H1 (cell line): ENCODE measurements at regions not wholly inside any gene's neighbourhood (a gene's known extent, or its start where the extent isn't known, plus 50 kb on each side); places are given as distances from the start of the nearest gene placed in this dataset.

Source experiments
- CTCF ChIA-PET: fragments of 300-600 bp; sonication (Branson Sonifier 250); formaldehyde crosslinking; loops from one replicate; lab custom pipeline; 2021; ENCODE audit not compliant: partially characterized antibody; lab: Charles Lee
- POLR2A ChIA-PET: fragments of 300-600 bp; sonication (Branson Sonifier 250); formaldehyde crosslinking; loops from one replicate; lab custom pipeline; 2021; ENCODE audit warnings: inconsistent platforms; ENCODE audit not compliant: partially characterized antibody; lab: Charles Lee
- DNase-seq, 2 experiments: peaks; one replicate each; pipeline versions ENCODE4 v3.0.0 to v3.0.0-alpha.2; 2010 to 2022; ENCODE audit warnings: low spot score in 2 of 2, low read depth in 1 of 2, mixed read lengths in 1 of 2
- FAIRE-seq: peaks from 2 replicates; lab custom pipeline; 2011; peaks lifted over from hg19 to GRCh38; lab: Jason Lieb, UNC
- H2AFZ ChIP-seq: 2 replicates; pipeline ENCODE4 v1.8.1; 2012; ENCODE audit warnings: low read length, inconsistent platforms
- H2AK5ac ChIP-seq: 2 replicates; pipeline ENCODE4 v1.6.1; 2013; ENCODE audit warnings: low read depth, low read length
- H2BK120ac ChIP-seq: replicated peaks from 2 replicates; pipeline ENCODE3; 2013; ENCODE audit warnings: low read depth, low read length, inconsistent platforms
- H2BK12ac ChIP-seq: 2 replicates; pipeline ENCODE4 v1.6.1; 2013; ENCODE audit warnings: low read depth, low read length
- H2BK15ac ChIP-seq: 2 replicates; pipeline ENCODE4 v1.6.1; 2013; ENCODE audit warnings: low read length
- H2BK20ac ChIP-seq: 2 replicates; pipeline ENCODE4 v1.6.1; 2013; ENCODE audit warnings: low read length
- H2BK5ac ChIP-seq: 2 replicates; pipeline ENCODE4 v1.6.1; 2013; ENCODE audit warnings: low read depth, low read length
- H3K14ac ChIP-seq: 2 replicates; pipeline ENCODE4 v1.6.1; 2013; ENCODE audit warnings: inconsistent platforms; ENCODE audit not compliant: insufficient read length
- H3K18ac ChIP-seq: 2 replicates; pipeline ENCODE4 v1.6.1; 2013; ENCODE audit warnings: low read length; ENCODE audit errors: extremely low read depth
- H3K23ac ChIP-seq: 2 replicates; pipeline ENCODE4 v1.6.1; 2013; ENCODE audit warnings: inconsistent platforms; ENCODE audit not compliant: insufficient read length
- H3K23me2 ChIP-seq: 2 replicates; pipeline ENCODE4 v1.6.1; 2013; ENCODE audit warnings: low read depth, low read length
- H3K27ac ChIP-seq: 2 replicates; pipeline ENCODE4 v1.6.1; 2011; ENCODE audit warnings: low read depth, low read length, inconsistent platforms
- H3K27me3 ChIP-seq, 4 experiments: replicated peaks in 1 of 4; 1 replicate in 1 of 4; 2 replicates in 3 of 4; pipeline versions ENCODE4 v1.6.1 to v1.8.1; 2011 to 2013; ENCODE audit warnings: low read length in 3 of 4, mild to moderate bottlenecking in 3 of 4, inconsistent platforms in 2 of 4, mixed read lengths in 2 of 4, moderate library complexity in 1 of 4; ENCODE audit not compliant: control insufficient read depth in 3 of 4, insufficient read depth in 3 of 4; ENCODE audit errors: extremely low read depth in 1 of 4
- H3K36me3 ChIP-seq, 4 experiments: 2 replicates each; pipeline versions ENCODE4 v1.6.1 to v1.8.1; 2011 to 2013; ENCODE audit warnings: mild to moderate bottlenecking in 4 of 4, low read length in 3 of 4, moderate library complexity in 2 of 4, control low read depth in 1 of 4, inconsistent platforms in 1 of 4; ENCODE audit not compliant: insufficient read depth in 4 of 4, control insufficient read depth in 2 of 4
- H3K4ac ChIP-seq: replicated peaks from 2 replicates; pipeline ENCODE3; 2013; ENCODE audit warnings: low read length, low read depth, mixed read lengths, inconsistent platforms; ENCODE audit not compliant: insufficient read length
- H3K4me1 ChIP-seq, 4 experiments: replicated peaks in 1 of 4; 1 replicate in 1 of 4; 2 replicates in 3 of 4; pipeline versions ENCODE4 v1.6.1 to v1.8.1; 2011 to 2013; ENCODE audit warnings: low read length in 3 of 4, inconsistent platforms in 2 of 4, mixed read lengths in 1 of 4; ENCODE audit not compliant: insufficient read depth in 4 of 4, control insufficient read depth in 3 of 4
- H3K4me2 ChIP-seq, 2 experiments: 2 replicates each; pipeline versions ENCODE4 v1.6.1 to v1.8.1; 2011 to 2013; ENCODE audit warnings: low read depth in 2 of 2, low read length in 2 of 2, control low read depth in 1 of 2, inconsistent platforms in 1 of 2, mild to moderate bottlenecking in 1 of 2; ENCODE audit not compliant: insufficient read depth in 1 of 2
- H3K4me3 ChIP-seq, 4 experiments: fragments of 200-600, 300-600 bp in 1 of 4; sonication (generic), shearing (Covaris generic), sonication (Bioruptor Twin) in 1 of 4; 2 replicates each; pipeline versions ENCODE4 v1.5.1 to v1.8.1; 2011 to 2016; ENCODE audit warnings: low read length in 4 of 4, low read depth in 3 of 4, control low read depth in 2 of 4, inconsistent platforms in 2 of 4, mild to moderate bottlenecking in 2 of 4, mixed read lengths in 1 of 4, moderate library complexity in 1 of 4; ENCODE audit not compliant: insufficient read depth in 2 of 4; ENCODE audit errors: extremely low read depth in 1 of 4
- H3K56ac ChIP-seq: replicated peaks from 2 replicates; pipeline ENCODE3; 2013; ENCODE audit warnings: low read depth, mild to moderate bottlenecking, mixed read lengths, low read length, inconsistent platforms; ENCODE audit not compliant: insufficient read length
- H3K79me1 ChIP-seq: 2 replicates; pipeline ENCODE4 v1.6.1; 2013; ENCODE audit warnings: low read depth, low read length, control low read depth
- H3K79me2 ChIP-seq, 2 experiments: 2 replicates each; pipeline versions ENCODE4 v1.6.1 to v1.8.1; 2012 to 2013; ENCODE audit warnings: low read length in 2 of 2, mild to moderate bottlenecking in 2 of 2, inconsistent platforms in 1 of 2; ENCODE audit not compliant: insufficient read depth in 2 of 2, control insufficient read depth in 1 of 2
- H3K9ac ChIP-seq, 4 experiments: replicated peaks in 1 of 4; 1 replicate in 1 of 4; 2 replicates in 3 of 4; pipeline versions ENCODE4 v1.6.1 to v1.8.1; 2011 to 2013; ENCODE audit warnings: low read depth in 3 of 4, low read length in 3 of 4, control low read depth in 2 of 4, mild to moderate bottlenecking in 2 of 4, moderate library complexity in 2 of 4, inconsistent platforms in 1 of 4; ENCODE audit errors: extremely low read depth in 1 of 4
- H3K9me3 ChIP-seq, 2 experiments: 2 replicates each; pipeline versions ENCODE4 v1.6.1 to v1.8.1; 2012 to 2013; ENCODE audit warnings: mild to moderate bottlenecking in 2 of 2, moderate library complexity in 2 of 2, control low read depth in 1 of 2, inconsistent platforms in 1 of 2, low read depth in 1 of 2, low read length in 1 of 2, mixed read lengths in 1 of 2; ENCODE audit not compliant: insufficient read depth in 2 of 2
- H4K20me1 ChIP-seq, 2 experiments: replicated peaks in 1 of 2; 2 replicates each; pipeline versions ENCODE3 to v1.8.1; 2011 to 2013; ENCODE audit warnings: inconsistent platforms in 2 of 2, low read length in 2 of 2, mild to moderate bottlenecking in 1 of 2; ENCODE audit not compliant: insufficient read depth in 2 of 2, control insufficient read depth in 1 of 2
- H4K5ac ChIP-seq: 2 replicates; pipeline ENCODE4 v1.6.1; 2013; ENCODE audit warnings: low read length, low read depth, mixed read lengths, inconsistent platforms; ENCODE audit not compliant: insufficient read length
- H4K8ac ChIP-seq: 2 replicates; pipeline ENCODE4 v1.8.0; 2013; ENCODE audit warnings: mild to moderate bottlenecking, moderate library complexity, low read length, inconsistent platforms; ENCODE audit not compliant: insufficient read depth; ENCODE audit errors: extremely low read depth
- H4K91ac ChIP-seq: replicated peaks from 2 replicates; pipeline ENCODE3; 2013; ENCODE audit warnings: low read length, mixed read lengths, inconsistent platforms; ENCODE audit not compliant: insufficient read length
- EGR1 ChIP-seq: IDR thresholded peaks from 2 replicates; pipeline ENCODE4 v1.6.1; 2011; ENCODE audit warnings: low read depth, low read length, borderline replicate concordance
- EZH2 ChIP-seq: fragments of 200-600 bp; sonication (generic); IDR thresholded peaks from 2 replicates; pipeline ENCODE4 v1.7.1; 2012; ENCODE audit warnings: low read depth, mild to moderate bottlenecking, moderate library complexity, low read length, inconsistent platforms; ENCODE audit not compliant: severe bottlenecking
- GABPA ChIP-seq: IDR thresholded peaks from 2 replicates; pipeline ENCODE4 v1.6.1; 2011; ENCODE audit warnings: mild to moderate bottlenecking, low read length, moderate library complexity, borderline replicate concordance; ENCODE audit not compliant: insufficient read depth
- JUND ChIP-seq: IDR thresholded peaks from 2 replicates; pipeline ENCODE4 v1.6.1; 2011; ENCODE audit warnings: mild to moderate bottlenecking, improper control_type of control experiment, low read length
- PHF8 ChIP-seq: fragments of 200-600 bp; sonication (generic); conservative IDR thresholded peaks from 2 replicates; pipeline ENCODE4 v1.7.1; 2012; ENCODE audit warnings: low read depth, mild to moderate bottlenecking, inconsistent platforms, low read length, moderate library complexity
- RAD21 ChIP-seq, 2 experiments: IDR thresholded peaks in 1 of 2; conservative IDR thresholded peaks in 1 of 2; 2 replicates each; pipeline ENCODE4 v1.6.1; 2011; ENCODE audit warnings: low read depth in 2 of 2, low read length in 2 of 2, improper control_type of control experiment in 1 of 2, inconsistent platforms in 1 of 2, mild to moderate bottlenecking in 1 of 2, moderate library complexity in 1 of 2
- SP2 ChIP-seq: IDR thresholded peaks from 2 replicates; pipeline ENCODE4 v1.6.1; 2012; ENCODE audit warnings: mild to moderate bottlenecking, low read length, inconsistent platforms
- YY1 ChIP-seq: IDR thresholded peaks from 2 replicates; pipeline ENCODE4 v1.6.1; 2011; ENCODE audit warnings: low read depth, mild to moderate bottlenecking, low read length
- WGBS, 2 experiments: shearing (Covaris generic) in 1 of 2; methylation state at CpG; one replicate each; pipeline versions ENCODE4 v1.1.6 to v1.1.7; 2013 to 2015; ENCODE audit warnings: low lambda C conversion rate in 2 of 2, mixed read lengths in 2 of 2, inconsistent platforms in 1 of 2, low coverage in 1 of 2, missing lambda C conversion rate in 1 of 2; ENCODE audit not compliant: insufficient replicate concordance in 2 of 2, insufficient coverage in 1 of 2, insufficient read length in 1 of 2; ENCODE audit errors: extremely low coverage in 1 of 2, missing lambda C conversion rate in 1 of 2; 5-methylcytosine and 5-hydroxymethylcytosine counted together

GRCh38 chr13:62185631-62186255 lies 770.1 kb upstream of the PCDH20 start:
- DNase-seq: peak in 1 of 2 experiments; percentile 15
- POLR2A ChIA-PET: no interaction called here
- Histone ChIP-seq H4K5ac (no peak overlapping the region), H3K4ac (no peak overlapping the region), H4K91ac (no peak overlapping the region), H3K79me2 (no peaks in the 10 kb centered on the region), H4K20me1 (no peaks in the 10 kb centered on the region), H3K56ac (no peak overlapping the region), H3K36me3 (no peaks in the 10 kb centered on the region), H3K9ac (no peak overlapping the region), H2BK20ac (no peak overlapping the region), H2BK120ac (no peak overlapping the region), H3K27ac (no peak overlapping the region), H4K8ac (no peak overlapping the region), H3K23me2 (no peaks in the 10 kb centered on the region), H3K18ac (no peak overlapping the region; the same call in 1 of the 2 replicates), H3K4me2 (no peak overlapping the region), H3K4me1 (peaks cover 0 to 9% (median 0%) of the 10 kb centered on the region in 4 experiments; a peak in 2 of 7 replicates), H3K9me3 (no peaks in the 10 kb centered on the region), H3K23ac (no peak overlapping the region), H3K79me1 (no peaks in the 10 kb centered on the region)
- CTCF ChIA-PET: no interaction called here
- TF ChIP-seq SP2: no peak
- TF ChIP-seq EZH2: no peak
- no peak for TF ChIP-seq EGR1
- no peak for TF ChIP-seq GABPA
- TF ChIP-seq PHF8: no peak
- no peak for TF ChIP-seq YY1
- TF ChIP-seq JUND: 0 out of 2 replicates have a peak, but pooled peaks have one; percentile 56
- no peak for TF ChIP-seq RAD21 (IDR thresholded peaks at IDR 0.05 in 1 of 2, conservative IDR thresholded peaks at IDR 0.05 in 1 of 2; ENCODE audit: low read depth in 2 of 2, low read length in 2 of 2)
- TF ChIP-seq, all 59 proteins: peak for 1
- H3K14ac ChIP-seq: no peak overlapping the region
- no peak overlapping the region for H2BK15ac ChIP-seq
- H2BK5ac ChIP-seq: no peak overlapping the region
- H2BK12ac ChIP-seq: no peak overlapping the region
- H3K27me3 ChIP-seq: no peaks in the 10 kb centered on the region
- no peak overlapping the region for H2AFZ ChIP-seq
- no peak overlapping the region for H2AK5ac ChIP-seq
- WGBS, 2 experiments: 23% methylated on average over 1 of the region's 1 CpG; no CpG with 5 or more reads in 1 of the 2 experiments
- H3K4me3 ChIP-seq: no peak overlapping the region
- FAIRE-seq: peak; percentile 68
